Activated naive CD8-positive, alpha-beta T cell treated with anti-CD3 and anti-CD28 coated beads, Interleukin-2, amount 50 U/mL, for 24 hours (primary cell): ENCODE measurements at regions not wholly inside any gene's neighbourhood (a gene's known extent, or its start where the extent isn't known, plus 50 kb on each side); places are given as distances from the start of the nearest gene placed in this dataset.

Experiments
- ATAC-seq: fragments of 150-1000 bp; cut with Tn5 transposase; one replicate; pipeline ENCODE4 v1.10.0; 2021
- DNase-seq: peaks from one replicate; pipeline ENCODE4 v3.0.0; 2021
- H3K27ac Mint-ChIP-seq: one replicate; pipeline ENCODE4 v1.8.0; 2021; ENCODE audit warnings: mild to moderate bottlenecking, mixed read lengths
- H3K27me3 Mint-ChIP-seq: one replicate; pipeline ENCODE4 v1.8.0; 2021; ENCODE audit warnings: mixed read lengths
- H3K36me3 Mint-ChIP-seq: one replicate; pipeline ENCODE4 v1.8.0; 2021; ENCODE audit warnings: low read depth, mixed read lengths
- H3K4me1 Mint-ChIP-seq: one replicate; pipeline ENCODE4 v1.8.0; 2021; ENCODE audit warnings: mixed read lengths
- H3K4me3 Mint-ChIP-seq: one replicate; pipeline ENCODE4 v1.8.0; 2021; ENCODE audit warnings: mild to moderate bottlenecking, moderate library complexity, mixed read lengths
- H3K9me3 Mint-ChIP-seq: one replicate; pipeline ENCODE4 v1.8.0; 2021; ENCODE audit warnings: mixed read lengths

DNA sequence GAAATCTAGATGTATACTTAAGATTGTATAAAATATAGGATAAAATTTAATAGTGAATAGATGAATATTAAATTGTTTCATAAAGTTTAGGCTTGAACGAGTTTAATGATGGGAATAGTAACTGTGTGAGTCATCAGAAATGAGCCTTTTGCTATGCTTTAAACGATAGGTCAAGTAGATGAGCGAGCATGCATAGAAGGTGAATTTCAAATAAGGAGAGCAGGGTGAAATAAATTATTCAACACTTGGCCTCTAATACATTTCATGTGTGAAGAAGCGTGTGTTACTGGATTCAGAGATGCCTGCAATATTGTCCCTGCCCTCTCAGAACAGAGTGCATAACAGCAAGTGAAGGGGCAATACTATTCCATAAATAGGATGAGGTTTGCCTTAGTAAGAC, 74.4 kb upstream of the EYA4 start:
- no peak overlapping the region for H3K27ac Mint-ChIP-seq
- no peaks in the 10 kb centered on the region for H3K27me3 Mint-ChIP-seq
- H3K9me3 Mint-ChIP-seq: no peaks in the 10 kb centered on the region
- H3K36me3 Mint-ChIP-seq: no peaks in the 10 kb centered on the region
- H3K4me1 Mint-ChIP-seq: no peaks in the 10 kb centered on the region
- ATAC-seq (no peak), DNase-seq (no peak)
- H3K4me3 Mint-ChIP-seq: no peak overlapping the region

DNA sequence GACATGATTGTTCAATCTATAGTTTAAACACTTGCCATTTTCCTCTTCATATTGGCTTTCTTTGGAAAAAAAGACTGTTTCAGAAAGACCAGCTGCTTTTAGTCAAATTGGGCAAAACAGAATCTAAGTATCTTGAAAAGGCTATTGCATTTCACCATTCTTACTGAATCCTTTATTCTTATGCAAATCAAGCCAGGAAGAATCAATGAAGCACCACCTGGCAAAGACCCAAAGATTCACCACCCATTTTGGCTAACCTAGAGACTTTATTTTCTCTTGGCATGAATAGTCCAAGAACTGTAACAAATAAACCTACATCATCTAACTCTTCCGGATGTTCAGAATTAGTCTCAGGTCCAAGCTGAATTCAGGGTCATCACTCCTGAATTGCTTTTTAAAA, 71.3 kb upstream of the EYA4 start:
- no peaks in the 10 kb centered on the region for H3K27me3 Mint-ChIP-seq
- no peaks in the 10 kb centered on the region for H3K36me3 Mint-ChIP-seq
- DNase-seq: no peak
- H3K4me1 Mint-ChIP-seq: no peaks in the 10 kb centered on the region
- no peak for ATAC-seq
- no peak overlapping the region for H3K27ac Mint-ChIP-seq
- H3K4me3 Mint-ChIP-seq: no peak overlapping the region
- H3K9me3 Mint-ChIP-seq: no peaks in the 10 kb centered on the region

DNA sequence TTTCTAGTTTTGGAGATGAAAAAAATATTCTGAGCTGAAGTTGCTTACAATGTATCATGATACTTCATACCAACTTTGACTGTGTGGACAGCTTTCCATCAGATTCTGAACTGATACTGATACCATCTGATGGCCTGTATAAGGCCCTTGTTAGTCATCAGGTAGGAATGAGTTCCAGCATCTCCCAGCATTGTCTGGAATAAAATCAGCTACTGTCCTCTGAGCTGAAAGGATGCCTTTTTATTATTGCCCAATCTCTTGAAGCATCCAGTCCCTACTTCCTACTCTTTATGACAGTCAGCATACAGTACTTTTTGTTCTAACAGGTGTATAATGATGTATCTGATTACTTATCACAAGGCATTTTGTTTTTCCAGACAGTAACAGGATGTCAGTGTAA, 70.6 kb upstream of the EYA4 start:
- no peaks in the 10 kb centered on the region for H3K4me1 Mint-ChIP-seq
- no peaks in the 10 kb centered on the region for H3K36me3 Mint-ChIP-seq
- H3K4me3 Mint-ChIP-seq: no peak overlapping the region
- ATAC-seq: no peak
- no peak overlapping the region for H3K27ac Mint-ChIP-seq
- H3K27me3 Mint-ChIP-seq: no peaks in the 10 kb centered on the region
- no peaks in the 10 kb centered on the region for H3K9me3 Mint-ChIP-seq
- no peak for DNase-seq

DNA sequence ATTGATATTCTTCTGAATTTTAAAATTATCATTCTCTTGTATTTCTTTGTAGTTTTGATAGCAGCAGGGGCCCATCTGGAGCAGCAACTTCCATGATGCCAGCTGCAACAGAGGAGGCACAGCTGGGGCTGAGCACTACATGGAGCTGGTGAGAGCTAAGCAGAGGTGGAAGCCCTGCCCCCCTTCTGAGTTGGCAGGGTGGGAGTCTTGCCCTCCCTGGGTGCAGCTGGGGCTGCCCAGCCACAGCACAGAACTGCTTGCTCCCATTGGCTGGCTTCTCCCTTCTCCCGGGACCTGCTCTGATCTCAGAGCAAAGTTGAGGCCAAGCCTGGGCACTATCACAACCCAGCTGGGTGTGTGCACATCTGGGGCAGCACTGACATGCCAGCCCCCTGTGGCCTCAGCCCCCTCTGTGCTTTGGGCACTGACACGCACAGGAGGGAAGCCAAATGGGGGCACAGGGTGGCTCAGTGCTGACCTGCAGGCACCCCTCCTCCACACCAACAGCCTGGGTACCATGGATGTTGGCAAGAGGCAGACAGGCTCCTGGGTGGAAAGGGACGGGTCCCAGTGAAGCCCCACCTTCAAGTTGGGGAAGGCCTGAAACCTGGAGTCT, 69.1 kb upstream of the EYA4 start:
- Mint-ChIP-seq H3K36me3 (no peaks in the 10 kb centered on the region), H3K27me3 (no peaks in the 10 kb centered on the region), H3K9me3 (peaks cover 4% of the 10 kb centered on the region), H3K4me1 (no peaks in the 10 kb centered on the region), H3K4me3 (no peak overlapping the region), H3K27ac (no peak overlapping the region)
- ATAC-seq: no peak
- no peak for DNase-seq

DNA sequence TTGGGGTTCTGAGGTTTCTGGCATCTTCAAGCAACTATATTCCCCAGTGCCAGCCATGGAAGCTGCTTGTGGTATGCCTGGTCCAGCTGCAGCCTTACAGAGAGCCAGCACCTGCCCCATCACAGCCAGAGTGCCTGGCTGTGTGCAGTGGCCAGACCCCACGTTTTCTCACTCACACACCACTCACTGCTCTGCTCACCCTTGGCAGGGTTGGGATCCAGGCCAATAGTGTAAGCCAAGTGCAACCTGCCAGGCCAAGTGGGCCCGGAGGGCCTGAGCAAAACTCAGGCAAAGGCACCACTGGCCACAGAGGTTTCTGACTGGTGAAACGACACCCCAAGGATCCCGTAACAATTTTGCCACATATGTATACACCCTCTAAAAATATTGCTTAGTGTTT, 67.9 kb upstream of the EYA4 start:
- no peaks in the 10 kb centered on the region for H3K36me3 Mint-ChIP-seq
- no peaks in the 10 kb centered on the region for H3K4me1 Mint-ChIP-seq
- H3K4me3 Mint-ChIP-seq: no peak overlapping the region
- no peak for DNase-seq
- H3K9me3 Mint-ChIP-seq: peaks cover 5% of the 10 kb centered on the region
- H3K27ac Mint-ChIP-seq: no peak overlapping the region
- no peaks in the 10 kb centered on the region for H3K27me3 Mint-ChIP-seq
- no peak for ATAC-seq

DNA sequence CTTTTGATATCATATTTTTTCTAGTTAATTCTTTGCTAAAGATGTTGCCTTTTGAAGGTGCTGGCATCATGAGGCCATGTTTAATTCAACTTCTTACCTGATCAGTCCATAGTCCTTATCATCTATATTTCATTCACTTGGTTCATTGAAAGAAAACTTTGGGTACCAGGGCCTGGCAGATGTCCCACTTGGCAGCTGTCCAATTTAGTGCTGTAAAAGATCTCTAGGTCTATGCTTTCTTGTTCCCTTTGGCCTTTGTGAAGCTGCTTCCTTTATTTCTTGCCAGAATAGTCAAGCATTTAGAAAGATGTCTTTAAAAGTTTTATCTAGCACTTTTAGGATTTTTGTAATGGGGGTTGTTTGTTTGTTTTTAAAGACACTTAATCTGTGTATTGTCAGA, 61.7 kb upstream of the EYA4 start:
- H3K9me3 Mint-ChIP-seq: peaks cover 12% of the 10 kb centered on the region
- H3K27me3 Mint-ChIP-seq: no peaks in the 10 kb centered on the region
- H3K36me3 Mint-ChIP-seq: no peaks in the 10 kb centered on the region
- no peak overlapping the region for H3K4me3 Mint-ChIP-seq
- H3K27ac Mint-ChIP-seq: no peak overlapping the region
- DNase-seq: no peak
- no peaks in the 10 kb centered on the region for H3K4me1 Mint-ChIP-seq
- no peak for ATAC-seq

DNA sequence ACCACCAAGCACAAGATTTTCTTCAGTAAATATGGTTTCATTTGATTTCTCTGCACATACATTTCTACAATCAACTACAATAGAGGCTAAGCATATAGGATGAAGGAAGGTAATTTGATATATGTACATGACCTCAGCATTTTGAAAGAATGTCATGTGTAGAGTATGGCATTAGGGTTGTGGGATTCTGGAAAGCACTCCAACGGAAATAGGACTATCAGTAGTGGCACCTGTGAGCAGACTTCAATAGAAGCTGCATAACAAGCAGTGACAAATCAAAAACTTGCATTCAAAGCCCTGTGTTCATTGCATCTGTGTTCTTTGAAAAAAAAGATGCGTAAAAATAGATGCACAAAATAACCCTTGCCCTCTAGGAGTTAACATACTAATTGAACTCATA, 57.5 kb upstream of the EYA4 start:
- Mint-ChIP-seq H3K27me3 (peaks cover 2% of the 10 kb centered on the region), H3K9me3 (peaks cover 2% of the 10 kb centered on the region), H3K27ac (no peak overlapping the region), H3K4me1 (no peaks in the 10 kb centered on the region), H3K4me3 (no peak overlapping the region), H3K36me3 (no peaks in the 10 kb centered on the region)
- DNase-seq (no peak), ATAC-seq (no peak)

DNA sequence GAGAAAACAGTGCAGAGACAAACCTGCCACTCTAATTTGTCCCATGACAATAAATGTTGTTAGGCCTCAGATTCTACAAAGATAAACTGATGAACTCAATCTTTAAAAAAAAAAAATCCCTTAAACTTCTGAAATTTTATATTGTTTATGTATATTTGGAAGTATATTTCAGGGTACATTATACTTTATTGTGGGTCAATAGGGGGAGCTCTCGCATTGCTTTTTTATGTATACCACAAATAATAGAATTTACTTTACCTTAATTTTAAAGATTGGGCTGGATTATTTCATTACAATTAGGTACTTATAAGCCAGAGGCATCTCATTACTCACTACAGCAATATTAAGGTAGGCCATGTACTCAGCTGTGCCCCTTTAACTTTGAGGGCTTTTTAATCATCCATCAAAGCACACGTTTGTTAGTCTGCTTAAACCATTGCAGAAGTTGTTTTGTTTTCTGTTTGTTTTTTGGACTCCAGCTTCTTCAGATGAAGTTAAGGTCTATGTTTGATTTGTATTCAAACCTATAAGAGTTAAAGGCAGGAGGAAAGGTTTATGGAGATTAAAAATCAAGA, 56.3 kb upstream of the EYA4 start:
- Mint-ChIP-seq H3K36me3 (no peaks in the 10 kb centered on the region), H3K4me1 (no peaks in the 10 kb centered on the region), H3K27ac (no peak overlapping the region), H3K4me3 (no peak overlapping the region), H3K27me3 (peaks cover 2% of the 10 kb centered on the region), H3K9me3 (no peaks in the 10 kb centered on the region)
- no peak for DNase-seq
- no peak for ATAC-seq

DNA sequence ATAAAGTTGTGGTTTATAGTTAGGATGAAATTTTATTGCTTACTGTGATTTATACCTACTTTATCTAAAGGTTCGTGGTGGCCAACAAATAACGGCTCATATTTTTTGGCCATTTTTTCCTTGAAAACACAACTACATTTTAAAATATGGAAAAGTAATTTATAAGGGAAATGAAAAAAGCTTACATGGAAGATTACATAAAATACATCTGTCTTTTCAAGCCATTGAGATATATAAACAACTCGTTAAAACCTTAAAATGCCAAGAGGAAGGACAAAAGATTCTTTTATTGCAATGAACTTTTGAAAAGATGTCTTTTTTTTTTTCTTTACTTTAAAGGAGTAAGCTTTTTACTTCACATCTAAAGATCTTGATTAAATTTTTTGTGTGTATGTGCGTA, 55.4 kb upstream of the EYA4 start:
- H3K27ac Mint-ChIP-seq: no peak overlapping the region
- H3K4me3 Mint-ChIP-seq: no peak overlapping the region
- no peak for ATAC-seq
- no peaks in the 10 kb centered on the region for H3K9me3 Mint-ChIP-seq
- H3K4me1 Mint-ChIP-seq: no peaks in the 10 kb centered on the region
- no peaks in the 10 kb centered on the region for H3K36me3 Mint-ChIP-seq
- no peak for DNase-seq
- H3K27me3 Mint-ChIP-seq: peaks cover 2% of the 10 kb centered on the region

DNA sequence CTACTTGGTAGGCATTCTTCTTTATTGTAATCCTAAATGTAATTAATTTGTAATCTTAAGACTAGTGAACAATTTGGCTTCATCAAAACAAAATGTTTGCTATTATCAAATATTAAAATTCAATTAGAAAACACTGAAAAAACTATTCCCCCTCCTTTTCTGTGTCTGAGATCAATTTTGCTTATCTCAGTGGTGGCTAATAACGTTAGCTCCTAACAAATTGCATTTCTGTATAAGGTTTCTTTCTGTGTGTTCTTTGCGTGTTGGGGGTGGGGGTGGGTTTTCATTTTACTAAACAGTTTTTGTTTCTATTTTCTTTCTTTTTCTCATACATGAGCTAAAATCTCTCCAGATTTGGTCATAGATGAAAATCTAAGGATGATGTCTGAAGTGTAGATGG, 54.0 kb upstream of the EYA4 start:
- Mint-ChIP-seq H3K27me3 (peaks cover 2% of the 10 kb centered on the region), H3K4me3 (no peak overlapping the region), H3K36me3 (no peaks in the 10 kb centered on the region), H3K27ac (no peak overlapping the region), H3K9me3 (no peaks in the 10 kb centered on the region), H3K4me1 (no peaks in the 10 kb centered on the region)
- no peak for ATAC-seq
- DNase-seq: no peak

DNA sequence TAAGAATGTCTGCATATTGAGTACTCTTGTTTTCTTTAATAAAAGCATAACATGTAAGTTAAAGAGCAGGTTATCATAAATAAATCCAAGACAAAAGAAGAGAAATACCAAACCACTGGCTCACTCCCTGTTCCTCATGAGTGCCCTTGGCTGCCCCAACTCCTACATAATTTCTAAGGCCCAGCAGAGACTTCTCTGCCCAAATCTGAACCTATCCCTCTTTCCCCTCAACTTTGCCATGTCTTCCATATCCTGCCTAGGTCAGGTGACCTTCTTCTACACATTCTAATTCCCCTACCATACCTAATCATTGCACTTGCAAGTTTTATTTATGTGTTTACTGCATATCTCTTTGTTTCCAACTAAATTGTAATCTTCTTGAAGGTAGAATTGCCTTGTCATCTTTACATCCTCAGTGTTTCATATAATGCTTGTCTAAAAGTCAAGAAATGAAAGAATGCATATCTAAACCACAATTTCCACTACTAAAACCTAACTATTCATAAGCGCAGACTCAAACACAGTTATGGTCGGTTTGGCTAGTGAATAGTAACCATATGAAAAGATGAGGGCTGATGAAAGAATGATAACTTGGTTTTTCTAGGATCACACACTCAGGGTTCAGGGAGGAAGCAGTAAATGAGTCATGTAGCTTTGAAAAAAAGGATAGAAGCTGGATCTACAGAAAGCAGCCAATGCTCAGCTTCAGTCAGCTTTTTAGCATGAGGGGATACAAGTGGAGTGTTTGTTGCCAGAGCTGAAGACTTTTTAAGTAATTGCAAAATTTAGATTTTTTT, 53.3 kb upstream of the EYA4 start:
- ATAC-seq (no peak), DNase-seq (no peak)
- H3K9me3 Mint-ChIP-seq: no peaks in the 10 kb centered on the region
- no peak overlapping the region for H3K27ac Mint-ChIP-seq
- no peak overlapping the region for H3K4me3 Mint-ChIP-seq
- H3K36me3 Mint-ChIP-seq: no peaks in the 10 kb centered on the region
- no peaks in the 10 kb centered on the region for H3K4me1 Mint-ChIP-seq
- H3K27me3 Mint-ChIP-seq: peaks cover 2% of the 10 kb centered on the region

DNA sequence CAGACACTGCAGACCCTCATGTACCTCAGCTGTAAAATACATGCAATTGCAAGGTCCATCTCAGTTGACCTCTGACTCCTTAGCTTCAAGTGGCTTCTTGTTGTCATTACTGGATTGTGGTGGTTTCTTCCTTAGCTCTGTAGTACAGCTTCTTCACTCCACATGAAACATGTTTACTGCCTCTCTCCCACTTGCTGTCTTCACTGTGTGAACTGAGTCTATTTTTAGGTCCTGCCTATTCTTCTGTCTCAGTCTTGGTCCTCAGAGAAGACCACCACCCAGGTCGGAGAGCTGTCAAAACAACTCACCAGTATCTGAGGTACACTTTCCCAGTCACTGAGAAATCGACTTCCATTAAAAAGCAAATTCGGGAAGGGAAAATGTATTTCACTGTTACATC, 50.2 kb upstream of the EYA4 start:
- DNase-seq (no peak), ATAC-seq (no peak)
- peaks cover 2% of the 10 kb centered on the region for H3K27me3 Mint-ChIP-seq
- H3K9me3 Mint-ChIP-seq: peaks cover 11% of the 10 kb centered on the region
- no peaks in the 10 kb centered on the region for H3K36me3 Mint-ChIP-seq
- H3K27ac Mint-ChIP-seq: no peak overlapping the region
- no peak overlapping the region for H3K4me3 Mint-ChIP-seq
- H3K4me1 Mint-ChIP-seq: no peaks in the 10 kb centered on the region

DNA sequence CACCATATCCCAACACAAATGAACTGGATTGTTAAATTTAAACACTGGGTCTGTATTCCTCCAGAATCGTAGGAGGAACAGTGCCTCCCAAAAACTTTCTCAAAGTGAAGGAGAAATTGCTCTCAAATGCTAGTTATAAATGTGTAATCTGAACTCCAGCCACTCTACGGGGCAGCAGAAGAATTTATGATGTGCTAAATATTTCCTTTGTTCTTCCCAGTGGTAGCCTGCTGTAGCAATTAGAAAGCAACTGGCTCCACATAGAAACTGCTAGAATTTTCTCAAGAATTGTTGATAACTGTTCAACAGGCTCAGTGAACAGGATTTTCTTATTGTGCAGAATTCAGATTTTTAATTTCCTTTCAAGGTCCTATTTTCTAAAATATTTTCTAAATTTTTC, 49.8 kb upstream of the EYA4 start:
- Mint-ChIP-seq H3K27ac (no peak overlapping the region), H3K4me3 (no peak overlapping the region), H3K36me3 (no peaks in the 10 kb centered on the region), H3K9me3 (peaks cover 11% of the 10 kb centered on the region), H3K4me1 (no peaks in the 10 kb centered on the region), H3K27me3 (peaks cover 2% of the 10 kb centered on the region)
- no peak for ATAC-seq
- no peak for DNase-seq
